GM23338 (cell line): ENCODE measurements at regions not wholly inside any gene's neighbourhood (a gene's known extent, or its start where the extent isn't known, plus 50 kb on each side); places are given as distances from the start of the nearest gene placed in this dataset.
"Not testable (repeated sequence)": the region's sequence is repeated elsewhere in the genome, so short reads cannot be mapped to it uniquely, and the experiment has no call there.

Source experiments
- CTCF ChIP-seq, 2 experiments: fragments of 200-600 bp in 1 of 2; sonication (generic) in 1 of 2; conservative IDR thresholded peaks; 2 replicates each; pipeline versions ENCODE4 v1.5.1 to v1.6.1; 2016 to 2017; ENCODE audit warnings: antibody characterized with exemption in 2 of 2, low read depth in 2 of 2, mild to moderate bottlenecking in 2 of 2, moderate library complexity in 1 of 2
- ETS1 ChIP-seq: IDR thresholded peaks from 2 replicates; pipeline ENCODE4 v1.6.1; 2016; ENCODE audit warnings: antibody characterized with exemption
- EZH2 ChIP-seq: fragments of 200-600 bp; sonication (generic); IDR thresholded peaks from one replicate; pipeline ENCODE4 v1.8.0; 2017; ENCODE audit warnings: antibody characterized with exemption, mild to moderate bottlenecking, low read depth; ENCODE audit not compliant: unreplicated experiment
- REST ChIP-seq: IDR thresholded peaks from one replicate; pipeline ENCODE4 v1.6.1; 2018; ENCODE audit warnings: antibody characterized with exemption; ENCODE audit not compliant: unreplicated experiment

GRCh38 chr13:76575634-76576033 is 310.6 kb downstream of the KCTD12 start:
- TF ChIP-seq CTCF (conservative IDR thresholded peaks at IDR 0.05; ENCODE audit: low read depth in 2 of 2); ETS1; EZH2; REST: not testable (repeated sequence)
